ENCODE measurements at regions not wholly inside any gene's neighbourhood (a gene's known extent, or its start where the extent isn't known, plus 50 kb on each side); places are given as distances from the start of the nearest gene placed in this dataset.

DNA sequence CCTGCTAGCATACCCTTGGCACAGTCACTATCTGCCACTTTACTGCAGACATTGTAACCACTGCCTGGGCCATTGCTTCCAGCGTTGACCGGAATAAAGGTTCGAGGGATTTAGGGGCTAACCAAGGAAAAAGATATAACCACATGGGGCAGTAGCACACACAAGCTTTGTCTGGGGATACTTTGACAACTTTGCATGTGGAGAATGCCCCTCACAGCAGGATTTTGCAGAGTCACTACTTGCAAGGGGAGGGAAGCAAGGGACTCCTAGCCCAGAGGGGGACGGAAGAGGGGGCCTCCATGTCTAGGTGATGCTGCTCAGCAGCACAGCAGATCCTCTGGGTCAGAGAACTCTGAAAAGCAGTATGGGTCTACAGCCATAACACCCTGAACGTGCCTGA is 138.7 kb downstream of the SPP2 start:
- no peak for TF ChIP-seq POLR2A (IDR thresholded peaks at IDR 0.05)
- TF ChIP-seq, protein P1, sequence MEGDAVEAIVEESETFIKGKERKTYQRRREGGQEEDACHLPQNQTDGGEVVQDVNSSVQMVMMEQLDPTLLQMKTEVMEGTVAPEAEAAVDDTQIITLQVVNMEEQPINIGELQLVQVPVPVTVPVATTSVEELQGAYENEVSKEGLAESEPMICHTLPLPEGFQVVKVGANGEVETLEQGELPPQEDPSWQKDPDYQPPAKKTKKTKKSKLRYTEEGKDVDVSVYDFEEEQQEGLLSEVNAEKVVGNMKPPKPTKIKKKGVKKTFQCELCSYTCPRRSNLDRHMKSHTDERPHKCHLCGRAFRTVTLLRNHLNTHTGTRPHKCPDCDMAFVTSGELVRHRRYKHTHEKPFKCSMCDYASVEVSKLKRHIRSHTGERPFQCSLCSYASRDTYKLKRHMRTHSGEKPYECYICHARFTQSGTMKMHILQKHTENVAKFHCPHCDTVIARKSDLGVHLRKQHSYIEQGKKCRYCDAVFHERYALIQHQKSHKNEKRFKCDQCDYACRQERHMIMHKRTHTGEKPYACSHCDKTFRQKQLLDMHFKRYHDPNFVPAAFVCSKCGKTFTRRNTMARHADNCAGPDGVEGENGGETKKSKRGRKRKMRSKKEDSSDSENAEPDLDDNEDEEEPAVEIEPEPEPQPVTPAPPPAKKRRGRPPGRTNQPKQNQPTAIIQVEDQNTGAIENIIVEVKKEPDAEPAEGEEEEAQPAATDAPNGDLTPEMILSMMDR (IDR thresholded peaks at IDR 0.05): no peak
- no peak for TF ChIP-seq EP300 (IDR thresholded peaks at IDR 0.05)
